NT2/D1 (cell line): ENCODE measurements at regions not wholly inside any gene's neighbourhood (a gene's known extent, or its start where the extent isn't known, plus 50 kb on each side); places are given as distances from the start of the nearest gene placed in this dataset.
A peak's percentile ranks its signal among the peaks of the same experiment; 100 is the strongest.

ENCODE experiments used
- DNase-seq: peaks from one replicate; pipeline ENCODE4 v3.0.0-alpha.2; 2011; ENCODE audit warnings: low read depth, low spot score
- H3K27me3 ChIP-seq: 2 replicates; pipeline ENCODE4 v1.6.0; 2011; ENCODE audit warnings: mild to moderate bottlenecking; ENCODE audit not compliant: insufficient read length, insufficient read depth
- H3K36me3 ChIP-seq: 2 replicates; pipeline ENCODE4 v1.6.1; 2011; ENCODE audit warnings: mild to moderate bottlenecking, low read length, mixed read lengths; ENCODE audit not compliant: insufficient read depth, insufficient read length
- H3K4me1 ChIP-seq: 2 replicates; pipeline ENCODE4 v1.5.1; 2011; ENCODE audit not compliant: insufficient read depth, insufficient read length
- H3K4me3 ChIP-seq: 2 replicates; pipeline ENCODE4 v1.5.1; 2011; ENCODE audit warnings: low read depth; ENCODE audit not compliant: insufficient read length
- H3K9ac ChIP-seq: 2 replicates; pipeline ENCODE4 v1.6.0; 2011; ENCODE audit warnings: low read depth; ENCODE audit not compliant: insufficient read length
- H3K9me3 ChIP-seq: 2 replicates; pipeline ENCODE4 v1.5.1; 2011; ENCODE audit warnings: mild to moderate bottlenecking, low read length; ENCODE audit not compliant: insufficient read depth
- SUZ12 ChIP-seq: IDR thresholded peaks from 2 replicates; pipeline ENCODE4 v1.6.1; 2011; ENCODE audit not compliant: insufficient read length, insufficient read depth; ENCODE audit errors: extremely low read depth
- YY1 ChIP-seq: IDR thresholded peaks from 2 replicates; pipeline ENCODE4 v1.6.1; 2011; ENCODE audit not compliant: insufficient read length, insufficient read depth
- ZNF274 ChIP-seq: IDR thresholded peaks from 2 replicates; pipeline ENCODE4 v1.6.1; 2011; ENCODE audit warnings: mild to moderate bottlenecking, low read depth, low read length

DNA sequence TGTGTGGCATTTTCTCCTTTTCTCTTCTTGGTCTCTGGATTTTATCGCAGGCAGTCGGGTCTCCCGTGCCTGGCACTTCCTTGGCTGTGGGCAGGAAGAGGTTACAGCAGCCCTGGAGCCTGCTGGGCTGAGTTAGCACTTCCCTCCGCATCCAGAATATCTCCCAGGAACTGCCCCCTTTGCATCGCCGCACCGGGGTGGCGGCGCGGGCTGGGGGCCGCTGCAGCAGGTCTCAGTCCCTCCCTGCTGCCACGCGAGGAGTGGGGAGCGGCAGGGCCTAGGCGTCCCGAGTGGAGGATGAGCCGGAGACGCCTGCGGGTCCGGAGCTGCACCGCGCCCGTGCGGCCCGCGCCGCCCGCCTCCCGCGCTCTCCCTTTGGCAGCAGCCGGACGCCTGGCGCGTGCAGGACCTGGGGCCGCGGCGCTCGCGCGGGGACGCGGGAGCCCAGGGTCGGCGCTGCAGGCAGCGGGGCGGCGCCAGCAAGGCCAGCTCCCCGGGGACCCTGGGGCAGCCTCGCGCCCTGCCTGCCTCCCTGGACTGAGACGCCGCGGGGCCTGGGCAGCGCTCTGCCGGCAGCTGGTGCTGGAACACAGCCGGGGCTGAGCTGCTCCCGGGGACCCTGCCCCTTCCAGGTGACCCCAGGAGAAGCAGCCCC is 192.8 kb downstream of the PRDM2 start:
- Histone ChIP-seq H3K9ac (peak overlapping the region; percentile 64), H3K9me3 (peaks cover 5% of the 10 kb centered on the region; the same call in 1 of the 2 replicates), H3K4me3 (peak overlapping the region; percentile 54), H3K4me1 (peaks cover 8% of the 10 kb centered on the region), H3K27me3 (peaks cover 84% of the 10 kb centered on the region), H3K36me3 (no peaks in the 10 kb centered on the region)
- DNase-seq, result no peak
- no peak for TF ChIP-seq YY1
- TF ChIP-seq SUZ12, result no peak
- no peak for TF ChIP-seq ZNF274

DNA sequence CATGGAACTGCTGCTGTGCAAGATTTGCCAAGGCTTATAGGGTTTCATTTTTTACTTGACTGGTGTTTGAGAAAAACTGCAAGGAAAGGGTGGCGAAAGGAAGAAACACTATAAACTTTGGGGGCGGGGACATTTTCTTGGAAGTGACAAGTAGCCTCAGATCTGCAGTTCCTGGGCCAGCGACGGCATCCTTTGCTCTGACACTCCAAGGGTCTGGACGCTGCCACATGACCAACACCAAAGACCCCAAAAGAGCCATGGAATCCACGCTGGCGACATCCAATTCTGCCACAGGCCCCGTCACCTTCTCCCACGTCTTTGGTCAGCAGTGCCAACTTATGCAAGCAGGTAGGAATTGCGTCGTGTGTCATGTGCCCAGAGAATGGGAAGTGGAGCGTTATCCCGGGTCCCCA is 193.4 kb downstream of the PRDM2 start:
- Histone ChIP-seq H3K4me1 (peaks cover 8% of the 10 kb centered on the region), H3K27me3 (peaks cover 88% of the 10 kb centered on the region)
- DNase-seq, result no peak

DNA sequence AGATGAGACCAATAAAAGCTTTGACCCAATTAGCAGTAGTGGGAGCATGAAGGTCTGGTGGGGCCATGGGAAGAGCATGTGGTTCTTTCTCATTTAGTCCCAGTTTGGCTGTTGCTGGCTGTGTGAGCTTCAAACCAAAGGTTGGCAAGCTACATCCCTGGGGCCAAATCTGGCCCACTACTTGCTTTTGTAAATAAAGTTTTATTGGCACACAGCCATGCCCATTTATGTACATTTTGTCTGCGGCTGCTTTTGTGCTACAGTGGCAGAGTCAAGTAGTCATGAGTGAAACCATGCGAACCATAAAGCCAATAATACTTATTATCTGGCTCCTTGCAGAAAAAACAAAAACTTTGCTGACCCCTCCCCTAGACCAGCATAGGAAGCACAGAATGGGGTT is 196.9 kb downstream of the PRDM2 start:
- Histone ChIP-seq H3K9ac (no peak overlapping the region), H3K4me1 (peaks cover 8% of the 10 kb centered on the region), H3K9me3 (no peaks in the 10 kb centered on the region), H3K36me3 (no peaks in the 10 kb centered on the region), H3K4me3 (no peak overlapping the region), H3K27me3 (peaks cover 59% of the 10 kb centered on the region)
- TF ChIP-seq SUZ12, result no peak
- TF ChIP-seq ZNF274, result no peak
- TF ChIP-seq YY1, result no peak
- no peak for DNase-seq

More for the DNA sequence above, 193.4 kb downstream of the PRDM2 start:
- H3K9ac ChIP-seq, result no peak overlapping the region
- H3K9me3 ChIP-seq, result peaks cover 5% of the 10 kb centered on the region; the same call in 1 of the 2 replicates
- H3K4me3 ChIP-seq, result peak overlapping the region; percentile 54
- no peak for TF ChIP-seq YY1
- TF ChIP-seq SUZ12, result no peak
- no peak for TF ChIP-seq ZNF274
- no peaks in the 10 kb centered on the region for H3K36me3 ChIP-seq

DNA sequence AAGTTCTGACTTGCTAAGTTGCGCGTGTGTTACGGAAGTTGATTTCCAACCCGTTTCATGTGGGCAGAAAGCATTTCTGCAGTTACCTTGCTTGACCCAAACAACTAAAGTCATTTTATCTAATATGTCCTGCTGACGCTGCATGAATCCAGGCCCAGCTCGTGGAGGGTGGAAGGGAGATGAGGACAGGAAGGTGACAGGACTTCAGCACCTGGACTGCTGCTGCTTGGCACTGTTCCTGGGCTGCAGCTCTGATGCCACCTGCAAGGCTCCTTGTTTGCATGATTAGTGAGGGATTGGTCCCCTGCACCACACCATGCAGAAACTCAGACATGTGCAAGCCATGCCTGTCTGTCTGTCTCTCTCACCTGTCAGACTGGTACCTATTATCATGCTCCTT is 198.4 kb downstream of the PRDM2 start:
- Histone ChIP-seq H3K27me3 (peaks cover 44% of the 10 kb centered on the region), H3K9ac (no peak overlapping the region), H3K4me3 (no peak overlapping the region), H3K4me1 (peaks cover 5% of the 10 kb centered on the region), H3K36me3 (no peaks in the 10 kb centered on the region), H3K9me3 (no peaks in the 10 kb centered on the region)
- no peak for TF ChIP-seq YY1
- no peak for TF ChIP-seq ZNF274
- no peak for TF ChIP-seq SUZ12
- no peak for DNase-seq

DNA sequence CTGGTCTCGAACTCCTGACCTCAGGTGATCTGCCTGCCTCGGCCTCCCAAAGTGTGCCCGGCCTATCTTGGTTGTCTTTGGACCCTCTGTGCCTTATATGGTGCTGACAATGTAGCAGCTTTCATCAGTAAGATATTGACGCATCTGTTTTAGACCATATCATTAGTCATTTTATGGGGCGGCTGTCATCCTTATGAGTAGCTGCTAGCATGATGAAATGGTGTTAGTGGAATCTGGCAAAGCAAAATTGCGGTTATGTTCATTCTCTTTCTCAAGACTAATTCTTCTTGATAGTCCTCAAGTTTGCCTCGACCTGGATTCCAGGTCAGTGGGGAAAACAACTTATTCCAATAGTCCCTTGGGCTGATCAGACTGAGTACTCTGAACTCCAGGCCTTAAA is 199.9 kb downstream of the PRDM2 start:
- DNase-seq, result no peak
- no peaks in the 10 kb centered on the region for H3K36me3 ChIP-seq
- no peak overlapping the region for H3K9ac ChIP-seq
- H3K9me3 ChIP-seq, result no peaks in the 10 kb centered on the region; the same call in 1 of the 2 replicates
- no peak overlapping the region for H3K4me3 ChIP-seq
- TF ChIP-seq YY1 (no peak), SUZ12 (no peak), ZNF274 (no peak)
- H3K27me3 ChIP-seq, result peaks cover 35% of the 10 kb centered on the region
- no peaks in the 10 kb centered on the region for H3K4me1 ChIP-seq

DNA sequence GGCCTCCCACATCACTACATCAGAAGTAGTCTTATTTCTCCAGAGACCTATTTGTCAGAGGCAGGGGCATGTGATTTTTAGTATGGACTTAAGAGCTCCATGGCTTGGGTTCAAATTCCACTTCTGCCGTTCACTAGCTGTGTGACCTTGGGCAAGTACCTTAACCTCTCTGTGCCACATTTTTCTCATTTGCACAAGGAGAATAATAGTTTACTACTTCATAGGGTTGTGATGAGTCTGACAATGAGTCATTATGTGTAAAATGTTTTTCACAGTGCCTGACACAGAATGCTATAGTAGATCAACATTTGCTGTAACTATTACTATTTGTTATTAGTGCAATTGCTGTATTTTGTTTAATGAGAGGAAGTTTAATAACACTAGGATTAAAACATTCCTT is 200.6 kb downstream of the PRDM2 start:
- Histone ChIP-seq H3K9me3 (no peaks in the 10 kb centered on the region; the same call in 1 of the 2 replicates), H3K4me1 (no peaks in the 10 kb centered on the region), H3K4me3 (no peak overlapping the region), H3K27me3 (peaks cover 28% of the 10 kb centered on the region), H3K36me3 (no peaks in the 10 kb centered on the region), H3K9ac (no peak overlapping the region)
- TF ChIP-seq SUZ12, result no peak
- no peak for DNase-seq

DNA sequence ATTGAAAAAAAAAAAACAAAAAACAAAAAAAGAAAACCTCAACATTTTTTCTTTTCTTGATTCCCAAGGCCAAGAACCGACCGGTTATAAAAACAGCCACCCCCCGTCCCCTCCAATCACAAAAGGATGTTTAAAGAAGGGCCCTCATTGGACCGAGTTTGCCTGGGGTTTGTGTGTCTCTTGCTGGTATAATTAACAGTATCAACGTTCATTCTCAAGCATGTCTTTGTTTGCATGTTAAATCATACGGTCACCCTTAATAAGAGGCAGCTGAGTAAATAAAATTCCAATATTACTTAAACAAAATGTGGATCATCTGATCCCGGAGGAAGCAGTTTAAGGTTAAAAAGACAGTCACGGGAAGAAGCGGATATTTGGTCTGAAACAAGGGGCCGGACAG is 201.1 kb downstream of the PRDM2 start:
- Histone ChIP-seq H3K27me3 (peaks cover 23% of the 10 kb centered on the region), H3K4me3 (no peak overlapping the region), H3K9ac (no peak overlapping the region), H3K9me3 (no peaks in the 10 kb centered on the region; the same call in 1 of the 2 replicates), H3K36me3 (no peaks in the 10 kb centered on the region), H3K4me1 (no peaks in the 10 kb centered on the region)
- TF ChIP-seq YY1 (no peak), SUZ12 (no peak), ZNF274 (no peak)
- DNase-seq, result no peak
